MM.1S (cell line): ENCODE measurements at regions not wholly inside any gene's neighbourhood (a gene's known extent, or its start where the extent isn't known, plus 50 kb on each side); places are given as distances from the start of the nearest gene placed in this dataset.
"Not testable (repeated sequence)": the region's sequence is repeated elsewhere in the genome, so short reads cannot be mapped to it uniquely, and the experiment has no call there.

Experiments
- DNase-seq: peaks from one replicate; pipeline ENCODE4 v3.0.0-alpha.2; 2015
- H2AFZ ChIP-seq: fragments of 300-600 bp; sonication (generic); 2 replicates; pipeline ENCODE4 v1.6.0; 2016; ENCODE audit warnings: antibody characterized with exemption, low read length
- H3F3A ChIP-seq: fragments of 300-600 bp; sonication (generic); 2 replicates; pipeline ENCODE4 v1.6.1; 2016; ENCODE audit warnings: mild to moderate bottlenecking, antibody characterized with exemption, low read length, moderate library complexity, mixed read lengths; ENCODE audit not compliant: insufficient read depth
- H3K27ac ChIP-seq: fragments of 300-600 bp; sonication (generic); 2 replicates; pipeline ENCODE4 v1.5.1; 2016; ENCODE audit warnings: mild to moderate bottlenecking, low read length
- H3K27me3 ChIP-seq: fragments of 300-600 bp; sonication (generic); replicated peaks from 2 replicates; pipeline ENCODE4 v1.6.0; 2016; ENCODE audit warnings: low read length; ENCODE audit not compliant: insufficient read depth
- H3K36me3 ChIP-seq: fragments of 300-600 bp; sonication (generic); replicated peaks from 2 replicates; pipeline ENCODE4 v1.6.1; 2016; ENCODE audit warnings: mild to moderate bottlenecking, low read length, mixed read lengths; ENCODE audit not compliant: insufficient read depth
- H3K4me1 ChIP-seq: fragments of 300-600 bp; sonication (generic); 2 replicates; pipeline ENCODE4 v1.6.1; 2016; ENCODE audit warnings: low read length, mixed read lengths
- H3K4me2 ChIP-seq: fragments of 300-600 bp; sonication (generic); 2 replicates; pipeline ENCODE4 v1.6.0; 2016; ENCODE audit warnings: low read depth, low read length
- H3K4me3 ChIP-seq: fragments of 300-600 bp; sonication (generic); 2 replicates; pipeline ENCODE4 v1.5.1; 2016; ENCODE audit warnings: low read length, mixed read lengths
- H3K79me2 ChIP-seq: fragments of 300-600 bp; sonication (generic); 2 replicates; pipeline ENCODE4 v1.6.1; 2016; ENCODE audit warnings: mixed run types, low read length, mixed read lengths
- H3K9ac ChIP-seq: fragments of 300-600 bp; sonication (generic); 2 replicates; pipeline ENCODE4 v1.6.1; 2016; ENCODE audit warnings: low read length, mixed read lengths
- H3K9me2 ChIP-seq: fragments of 300-600 bp; sonication (generic); replicated peaks from 2 replicates; pipeline ENCODE4 v1.6.1; 2016; ENCODE audit warnings: mild to moderate bottlenecking, low read length, mixed read lengths; ENCODE audit not compliant: insufficient read depth
- H3K9me3 ChIP-seq: fragments of 300-600 bp; sonication (generic); replicated peaks from 2 replicates; pipeline ENCODE4 v1.6.1; 2016; ENCODE audit warnings: mild to moderate bottlenecking, low read length, mixed read lengths; ENCODE audit not compliant: insufficient read depth
- H4K20me1 ChIP-seq: fragments of 300-600 bp; sonication (generic); 2 replicates; pipeline ENCODE4 v1.6.1; 2016; ENCODE audit warnings: mild to moderate bottlenecking, low read length, moderate library complexity, mixed read lengths; ENCODE audit not compliant: insufficient read depth

GRCh38 chr7:76862241-76862640, 169.9 kb downstream of the SPDYE17 start:
- not testable (repeated sequence) for H3K36me3 ChIP-seq, H3K27ac ChIP-seq, H3K27me3 ChIP-seq, H3K9me2 ChIP-seq, H3K9me3 ChIP-seq, H3K79me2 ChIP-seq, H4K20me1 ChIP-seq, H3K9ac ChIP-seq, H3F3A ChIP-seq
- DNase-seq, result peak; percentile 9
- Histone ChIP-seq H3K4me2 (peak overlapping the region; percentile 31; the same call in 1 of the 2 replicates), H2AFZ (0 out of 2 replicates have a peak overlapping the region, but pooled peaks have one; percentile 24), H3K4me1 (peaks cover 18% of the 10 kb centered on the region), H3K4me3 (0 out of 2 replicates have a peak overlapping the region, but pooled peaks have one; percentile 2)

- Histone ChIP-seq H3K4me2 (peak overlapping the region; percentile 49), H2AFZ (0 out of 2 replicates have a peak overlapping the region, but pooled peaks have one; percentile 8), H3K4me1 (peaks cover 18% of the 10 kb centered on the region)
- H3K9ac ChIP-seq, H3K4me3 ChIP-seq, H3K79me2 ChIP-seq, H3F3A ChIP-seq, H3K9me3 ChIP-seq, H3K27ac ChIP-seq, H3K9me2 ChIP-seq, H3K27me3 ChIP-seq, H4K20me1 ChIP-seq, H3K36me3 ChIP-seq: not testable (repeated sequence)
- DNase-seq, result peak; percentile 39
These were observed 172.2 kb downstream of the SPDYE17 start for GRCh38 chr7:76859933-76860332.

- H3K27ac ChIP-seq, result not testable (repeated sequence)
These were observed 177.5 kb downstream of the SPDYE17 start for GRCh38 chr7:76854631-76855030.

GRCh38 chr7:76852787-76853584, 179.2 kb downstream of the SPDYE17 start:
- not testable (repeated sequence) for H3K79me2 ChIP-seq, H3F3A ChIP-seq, H3K4me3 ChIP-seq, H3K4me1 ChIP-seq, H3K9ac ChIP-seq, H3K36me3 ChIP-seq, H3K27me3 ChIP-seq, H3K9me2 ChIP-seq, H3K9me3 ChIP-seq, H4K20me1 ChIP-seq, H3K27ac ChIP-seq, H3K4me2 ChIP-seq, H2AFZ ChIP-seq
- DNase-seq, result peak; percentile 20

More at GRCh38 chr7:76854631-76855030, 177.5 kb downstream of the SPDYE17 start:
- H3F3A ChIP-seq, H3K9ac ChIP-seq, H3K4me3 ChIP-seq, DNase-seq, H4K20me1 ChIP-seq, H3K27me3 ChIP-seq, H3K79me2 ChIP-seq, H3K9me3 ChIP-seq, H3K4me2 ChIP-seq, H3K36me3 ChIP-seq, H2AFZ ChIP-seq, H3K4me1 ChIP-seq, H3K9me2 ChIP-seq: not testable (repeated sequence)

GRCh38 chr7:76852362-76852761, 179.8 kb downstream of the SPDYE17 start:
- not testable (repeated sequence) for H3F3A ChIP-seq, H2AFZ ChIP-seq, H3K9ac ChIP-seq, H4K20me1 ChIP-seq, H3K4me2 ChIP-seq, H3K4me3 ChIP-seq, H3K4me1 ChIP-seq, H3K9me3 ChIP-seq, H3K9me2 ChIP-seq, H3K27ac ChIP-seq, H3K79me2 ChIP-seq, H3K36me3 ChIP-seq, H3K27me3 ChIP-seq
- DNase-seq, result peak; percentile 36

GRCh38 chr7:76851617-76852016, 180.5 kb downstream of the SPDYE17 start:
- not testable (repeated sequence) for H4K20me1 ChIP-seq, H2AFZ ChIP-seq

GRCh38 chr7:76849887-76850563, 182.1 kb downstream of the SPDYE17 start:
- not testable (repeated sequence) for H3K4me2 ChIP-seq

More at GRCh38 chr7:76851617-76852016, 180.5 kb downstream of the SPDYE17 start:
- H3K27ac ChIP-seq, H3K9me3 ChIP-seq, H3K9ac ChIP-seq, H3K36me3 ChIP-seq, H3F3A ChIP-seq, H3K4me1 ChIP-seq, H3K4me2 ChIP-seq, H3K27me3 ChIP-seq, H3K4me3 ChIP-seq, DNase-seq, H3K79me2 ChIP-seq, H3K9me2 ChIP-seq: not testable (repeated sequence)

GRCh38 chr7:76839879-76840278, 192.3 kb downstream of the SPDYE17 start:
- not testable (repeated sequence) for H3F3A ChIP-seq, H4K20me1 ChIP-seq, H3K36me3 ChIP-seq, H3K4me2 ChIP-seq, H3K27me3 ChIP-seq, H3K9ac ChIP-seq, H3K4me1 ChIP-seq, DNase-seq, H3K9me2 ChIP-seq, H2AFZ ChIP-seq, H3K27ac ChIP-seq, H3K79me2 ChIP-seq, H3K9me3 ChIP-seq, H3K4me3 ChIP-seq

More at GRCh38 chr7:76849887-76850563, 182.1 kb downstream of the SPDYE17 start:
- not testable (repeated sequence) for H3K27ac ChIP-seq, H3K4me3 ChIP-seq, H3K4me1 ChIP-seq, H3K9ac ChIP-seq, H3F3A ChIP-seq, DNase-seq, H3K79me2 ChIP-seq, H4K20me1 ChIP-seq, H3K9me3 ChIP-seq, H2AFZ ChIP-seq, H3K9me2 ChIP-seq, H3K27me3 ChIP-seq, H3K36me3 ChIP-seq
